Liver (tissue), 8 donors: ENCODE measurements at regions not wholly inside any gene's neighbourhood (a gene's known extent, or its start where the extent isn't known, plus 50 kb on each side); places are given as distances from the start of the nearest gene placed in this dataset.

Experiments
- DNase-seq: peaks from one replicate; pipeline ENCODE4 v3.0.0-alpha.2; 2017; ENCODE audit warnings: low spot score
- H3K27ac ChIP-seq, 2 donors: one replicate each; pipeline ENCODE4 v1.7.0; 2013; ENCODE audit warnings: inconsistent platforms in 2 of 2, low read length in 2 of 2, control low read depth in 1 of 2, low read depth in 1 of 2, mild to moderate bottlenecking in 1 of 2
- H3K27me3 ChIP-seq, 4 donors: one replicate each; pipeline versions ENCODE4 v1.6.1 to v1.7.0; 2013; ENCODE audit warnings: low read length in 3 of 4, inconsistent platforms in 1 of 4, mild to moderate bottlenecking in 1 of 4, moderate library complexity in 1 of 4; ENCODE audit not compliant: control insufficient read depth in 4 of 4, insufficient read depth in 4 of 4
- H3K36me3 ChIP-seq, 4 donors: one replicate each; pipeline versions ENCODE4 v1.6.1 to v1.7.0; 2013; ENCODE audit warnings: low read length in 3 of 4, mild to moderate bottlenecking in 3 of 4, low read depth in 1 of 4, moderate library complexity in 1 of 4; ENCODE audit not compliant: control insufficient read depth in 4 of 4, insufficient read depth in 3 of 4
- H3K4me1 ChIP-seq, 4 donors: one replicate each; pipeline versions ENCODE4 v1.6.1 to v1.7.0; 2013; ENCODE audit warnings: low read length in 3 of 4, mild to moderate bottlenecking in 3 of 4, moderate library complexity in 1 of 4; ENCODE audit not compliant: control insufficient read depth in 4 of 4, insufficient read depth in 4 of 4
- H3K4me3 ChIP-seq, 3 donors: one replicate each; pipeline versions ENCODE4 v1.6.1 to v1.7.0; 2013; ENCODE audit warnings: low read length in 3 of 3, control low read depth in 1 of 3, low read depth in 1 of 3, mild to moderate bottlenecking in 1 of 3
- H3K9ac ChIP-seq, 2 donors: one replicate each; pipeline ENCODE4 v1.7.0; 2013; ENCODE audit warnings: low read length in 2 of 2, mild to moderate bottlenecking in 2 of 2, moderate library complexity in 2 of 2, control low read depth in 1 of 2, low read depth in 1 of 2
- H3K9me3 ChIP-seq, 4 donors: one replicate each; pipeline versions ENCODE4 v1.6.1 to v1.7.0; 2013; ENCODE audit warnings: low read length in 3 of 4; ENCODE audit not compliant: control insufficient read depth in 4 of 4
- ATF3 ChIP-seq: IDR thresholded peaks from 2 replicates; pipeline ENCODE4 v1.6.1; 2016; ENCODE audit warnings: antibody characterized with exemption
- CTCF ChIP-seq: fragments of 150-350 bp; IDR thresholded peaks from 2 replicates; pipeline ENCODE4 v1.5.1; 2017; ENCODE audit warnings: improper control_type of control experiment, low read depth, low read length; ENCODE audit not compliant: missing input control
- EGR1 ChIP-seq, 2 donors: IDR thresholded peaks; 2 replicates each; pipeline ENCODE4 v1.6.1; 2016 to 2018; ENCODE audit warnings: antibody characterized with exemption in 2 of 2, low read depth in 2 of 2
- FOXA1 ChIP-seq: IDR thresholded peaks from 2 replicates; pipeline ENCODE4 v1.6.1; 2016; ENCODE audit warnings: antibody characterized with exemption
- FOXA2 ChIP-seq: IDR thresholded peaks from 2 replicates; pipeline ENCODE4 v1.6.1; 2016; ENCODE audit warnings: antibody characterized with exemption
- GABPA ChIP-seq, 2 donors: IDR thresholded peaks in 1 of 2; conservative IDR thresholded peaks in 1 of 2; 2 replicates each; pipeline ENCODE4 v1.6.1; 2016; ENCODE audit warnings: antibody characterized with exemption in 2 of 2, mild to moderate bottlenecking in 1 of 2, moderate library complexity in 1 of 2
- HNF4A ChIP-seq, 2 donors: conservative IDR thresholded peaks; 2 replicates each; pipeline ENCODE4 v1.6.1; 2016; ENCODE audit warnings: antibody characterized with exemption in 2 of 2, mild to moderate bottlenecking in 2 of 2
- HNF4G ChIP-seq: IDR thresholded peaks from 2 replicates; pipeline ENCODE4 v1.6.1; 2016; ENCODE audit warnings: antibody characterized with exemption
- JUND ChIP-seq, 2 donors: IDR thresholded peaks; 2 replicates each; pipeline ENCODE4 v1.6.1; 2016; ENCODE audit warnings: antibody characterized with exemption in 2 of 2
- NR2F2 ChIP-seq: IDR thresholded peaks from 2 replicates; pipeline ENCODE4 v1.6.1; 2016; ENCODE audit warnings: antibody characterized with exemption
- RAD21 ChIP-seq, 2 donors: IDR thresholded peaks; 2 replicates each; pipeline ENCODE4 v1.6.1; 2016; ENCODE audit warnings: antibody characterized with exemption in 2 of 2, mild to moderate bottlenecking in 2 of 2
- RXRA ChIP-seq, 2 donors: IDR thresholded peaks; 2 replicates each; pipeline ENCODE4 v1.6.1; 2017 to 2018; ENCODE audit warnings: antibody characterized with exemption in 2 of 2, mild to moderate bottlenecking in 1 of 2
- SP1 ChIP-seq: IDR thresholded peaks from 2 replicates; pipeline ENCODE4 v1.6.1; 2018; ENCODE audit warnings: antibody characterized with exemption, mild to moderate bottlenecking
- TAF1 ChIP-seq: conservative IDR thresholded peaks from 2 replicates; pipeline ENCODE4 v1.6.1; 2016; ENCODE audit warnings: antibody characterized with exemption, mild to moderate bottlenecking
- YY1 ChIP-seq: IDR thresholded peaks from 2 replicates; pipeline ENCODE4 v1.6.1; 2016; ENCODE audit warnings: antibody characterized with exemption, mild to moderate bottlenecking
- WGBS: extraction: QIAGEN DNeasy Blood & Tissue Kit; methylation state at CpG from one replicate; pipeline ENCODE4 v1.1.7; 2013; 5-methylcytosine and 5-hydroxymethylcytosine counted together
- TF ChIP-seq, protein P1 (sequence below): IDR thresholded peaks from 2 replicates; pipeline ENCODE4 v1.6.1; 2016; ENCODE audit warnings: antibody characterized with exemption
- TF ChIP-seq, protein P2 (sequence below): IDR thresholded peaks from 2 replicates; pipeline ENCODE4 v1.6.1; 2016; ENCODE audit warnings: antibody characterized with exemption, mild to moderate bottlenecking
- TF ChIP-seq, protein P3 (sequence below): IDR thresholded peaks from 2 replicates; pipeline ENCODE4 v1.6.1; 2016; ENCODE audit warnings: antibody characterized with exemption
- donor health status: healthy.
- donor health status: healthy.
- donor health status: healthy.
- donor health status: healthy.
- donor health status: healthy.

DNA sequence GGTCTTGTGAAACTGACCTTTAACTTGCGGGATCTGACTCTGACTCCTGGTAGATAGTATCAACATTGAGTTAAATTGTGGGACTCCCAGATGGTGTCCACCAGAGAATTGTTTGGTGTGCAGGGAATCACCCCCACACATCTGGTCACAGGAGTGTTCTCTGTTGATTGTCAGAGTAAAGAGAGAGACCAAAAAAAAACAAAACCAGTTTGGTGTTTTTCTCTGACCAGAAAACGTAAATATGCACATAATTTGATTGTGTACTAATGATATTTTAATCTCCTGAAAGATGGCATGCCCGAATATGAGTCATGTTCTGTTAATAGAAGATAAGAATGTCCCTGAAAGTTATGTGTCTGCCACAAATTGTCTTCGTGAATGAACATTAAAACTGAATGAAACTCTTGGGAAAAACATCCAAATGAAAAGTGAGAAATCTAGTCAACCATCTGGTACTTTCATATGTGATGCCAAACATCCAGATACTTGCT is 118.5 kb upstream of the GPC6 start:
- H3K27ac ChIP-seq = no peak overlapping the region
- no peaks in the 10 kb centered on the region for H3K9me3 ChIP-seq
- TF ChIP-seq YY1 = no peak
- no peak for TF ChIP-seq ATF3
- TF ChIP-seq RXRA (IDR thresholded peaks at IDR 0.05) = no peak
- TF ChIP-seq NR2F2 = no peak
- TF ChIP-seq TAF1 = no peak
- TF ChIP-seq, protein P1, sequence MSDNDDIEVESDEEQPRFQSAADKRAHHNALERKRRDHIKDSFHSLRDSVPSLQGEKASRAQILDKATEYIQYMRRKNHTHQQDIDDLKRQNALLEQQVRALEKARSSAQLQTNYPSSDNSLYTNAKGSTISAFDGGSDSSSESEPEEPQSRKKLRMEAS = no peak
- no peak for TF ChIP-seq EGR1 (IDR thresholded peaks at IDR 0.05; ENCODE audit: low read depth in 2 of 2)
- TF ChIP-seq GABPA (IDR thresholded peaks at IDR 0.05 in 1 of 2, conservative IDR thresholded peaks at IDR 0.05 in 1 of 2) = no peak
- no peak for TF ChIP-seq CTCF
- TF ChIP-seq, protein P2, sequence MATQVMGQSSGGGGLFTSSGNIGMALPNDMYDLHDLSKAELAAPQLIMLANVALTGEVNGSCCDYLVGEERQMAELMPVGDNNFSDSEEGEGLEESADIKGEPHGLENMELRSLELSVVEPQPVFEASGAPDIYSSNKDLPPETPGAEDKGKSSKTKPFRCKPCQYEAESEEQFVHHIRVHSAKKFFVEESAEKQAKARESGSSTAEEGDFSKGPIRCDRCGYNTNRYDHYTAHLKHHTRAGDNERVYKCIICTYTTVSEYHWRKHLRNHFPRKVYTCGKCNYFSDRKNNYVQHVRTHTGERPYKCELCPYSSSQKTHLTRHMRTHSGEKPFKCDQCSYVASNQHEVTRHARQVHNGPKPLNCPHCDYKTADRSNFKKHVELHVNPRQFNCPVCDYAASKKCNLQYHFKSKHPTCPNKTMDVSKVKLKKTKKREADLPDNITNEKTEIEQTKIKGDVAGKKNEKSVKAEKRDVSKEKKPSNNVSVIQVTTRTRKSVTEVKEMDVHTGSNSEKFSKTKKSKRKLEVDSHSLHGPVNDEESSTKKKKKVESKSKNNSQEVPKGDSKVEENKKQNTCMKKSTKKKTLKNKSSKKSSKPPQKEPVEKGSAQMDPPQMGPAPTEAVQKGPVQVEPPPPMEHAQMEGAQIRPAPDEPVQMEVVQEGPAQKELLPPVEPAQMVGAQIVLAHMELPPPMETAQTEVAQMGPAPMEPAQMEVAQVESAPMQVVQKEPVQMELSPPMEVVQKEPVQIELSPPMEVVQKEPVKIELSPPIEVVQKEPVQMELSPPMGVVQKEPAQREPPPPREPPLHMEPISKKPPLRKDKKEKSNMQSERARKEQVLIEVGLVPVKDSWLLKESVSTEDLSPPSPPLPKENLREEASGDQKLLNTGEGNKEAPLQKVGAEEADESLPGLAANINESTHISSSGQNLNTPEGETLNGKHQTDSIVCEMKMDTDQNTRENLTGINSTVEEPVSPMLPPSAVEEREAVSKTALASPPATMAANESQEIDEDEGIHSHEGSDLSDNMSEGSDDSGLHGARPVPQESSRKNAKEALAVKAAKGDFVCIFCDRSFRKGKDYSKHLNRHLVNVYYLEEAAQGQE = no peak
- TF ChIP-seq FOXA2 = no peak
- TF ChIP-seq HNF4A (conservative IDR thresholded peaks at IDR 0.05) = no peak
- no peak for TF ChIP-seq SP1
- TF ChIP-seq HNF4G = no peak
- TF ChIP-seq JUND (IDR thresholded peaks at IDR 0.05) = no peak
- TF ChIP-seq RAD21 (IDR thresholded peaks at IDR 0.05) = no peak
- no peak for TF ChIP-seq FOXA1
- TF ChIP-seq, protein P3, sequence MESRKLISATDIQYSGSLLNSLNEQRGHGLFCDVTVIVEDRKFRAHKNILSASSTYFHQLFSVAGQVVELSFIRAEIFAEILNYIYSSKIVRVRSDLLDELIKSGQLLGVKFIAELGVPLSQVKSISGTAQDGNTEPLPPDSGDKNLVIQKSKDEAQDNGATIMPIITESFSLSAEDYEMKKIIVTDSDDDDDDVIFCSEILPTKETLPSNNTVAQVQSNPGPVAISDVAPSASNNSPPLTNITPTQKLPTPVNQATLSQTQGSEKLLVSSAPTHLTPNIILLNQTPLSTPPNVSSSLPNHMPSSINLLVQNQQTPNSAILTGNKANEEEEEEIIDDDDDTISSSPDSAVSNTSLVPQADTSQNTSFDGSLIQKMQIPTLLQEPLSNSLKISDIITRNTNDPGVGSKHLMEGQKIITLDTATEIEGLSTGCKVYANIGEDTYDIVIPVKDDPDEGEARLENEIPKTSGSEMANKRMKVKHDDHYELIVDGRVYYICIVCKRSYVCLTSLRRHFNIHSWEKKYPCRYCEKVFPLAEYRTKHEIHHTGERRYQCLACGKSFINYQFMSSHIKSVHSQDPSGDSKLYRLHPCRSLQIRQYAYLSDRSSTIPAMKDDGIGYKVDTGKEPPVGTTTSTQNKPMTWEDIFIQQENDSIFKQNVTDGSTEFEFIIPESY = no peak
- H3K27me3 ChIP-seq = no peaks in the 10 kb centered on the region
- no peaks in the 10 kb centered on the region for H3K36me3 ChIP-seq
- WGBS = 70% methylated on average over 4 of the region's 4 CpGs
- H3K9ac ChIP-seq = no peak overlapping the region
- no peak overlapping the region for H3K4me3 ChIP-seq
- H3K4me1 ChIP-seq = no peaks in the 10 kb centered on the region
- no peak for DNase-seq
